AG10803 (cell line): ENCODE measurements at regions not wholly inside any gene's neighbourhood (a gene's known extent, or its start where the extent isn't known, plus 50 kb on each side); places are given as distances from the start of the nearest gene placed in this dataset.

Experiments
- DNase-seq: peaks from one replicate; pipeline ENCODE4 v3.0.0; 2010; ENCODE audit warnings: low read depth
- H3K4me3 ChIP-seq: 2 replicates; pipeline ENCODE4 v1.5.1; 2011; ENCODE audit warnings: mild to moderate bottlenecking, low read length, control low read depth
- CTCF ChIP-seq: conservative IDR thresholded peaks from 2 replicates; pipeline ENCODE4 v1.5.1; 2011; ENCODE audit warnings: mild to moderate bottlenecking, low read length, control low read depth, inconsistent platforms

GRCh38 chr12:65642061-65642661 lies 182.1 kb upstream of the HMGA2 start:
- no peak for TF ChIP-seq CTCF
- no peak for DNase-seq
- no peak overlapping the region for H3K4me3 ChIP-seq

DNA sequence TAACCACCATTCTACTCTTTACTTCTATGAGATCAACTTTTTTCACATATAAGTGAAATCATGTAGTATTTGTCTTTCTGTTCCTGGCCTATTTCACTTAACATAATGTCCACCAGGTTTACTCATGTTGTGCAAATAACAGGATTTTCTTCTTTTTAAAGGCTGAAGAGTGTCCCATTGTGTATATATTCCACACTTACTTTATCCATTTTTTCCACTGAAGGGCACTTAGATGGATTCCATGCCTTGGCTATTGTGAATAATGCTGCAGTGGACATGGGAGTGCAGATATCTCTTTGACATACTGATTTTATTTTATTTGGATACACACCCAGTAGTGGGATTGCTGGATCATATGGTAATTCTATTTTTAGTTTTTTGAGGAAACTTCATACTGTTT lies 181.1 kb upstream of the HMGA2 start:
- TF ChIP-seq CTCF, result no peak
- DNase-seq, result no peak
- no peak overlapping the region for H3K4me3 ChIP-seq

DNA sequence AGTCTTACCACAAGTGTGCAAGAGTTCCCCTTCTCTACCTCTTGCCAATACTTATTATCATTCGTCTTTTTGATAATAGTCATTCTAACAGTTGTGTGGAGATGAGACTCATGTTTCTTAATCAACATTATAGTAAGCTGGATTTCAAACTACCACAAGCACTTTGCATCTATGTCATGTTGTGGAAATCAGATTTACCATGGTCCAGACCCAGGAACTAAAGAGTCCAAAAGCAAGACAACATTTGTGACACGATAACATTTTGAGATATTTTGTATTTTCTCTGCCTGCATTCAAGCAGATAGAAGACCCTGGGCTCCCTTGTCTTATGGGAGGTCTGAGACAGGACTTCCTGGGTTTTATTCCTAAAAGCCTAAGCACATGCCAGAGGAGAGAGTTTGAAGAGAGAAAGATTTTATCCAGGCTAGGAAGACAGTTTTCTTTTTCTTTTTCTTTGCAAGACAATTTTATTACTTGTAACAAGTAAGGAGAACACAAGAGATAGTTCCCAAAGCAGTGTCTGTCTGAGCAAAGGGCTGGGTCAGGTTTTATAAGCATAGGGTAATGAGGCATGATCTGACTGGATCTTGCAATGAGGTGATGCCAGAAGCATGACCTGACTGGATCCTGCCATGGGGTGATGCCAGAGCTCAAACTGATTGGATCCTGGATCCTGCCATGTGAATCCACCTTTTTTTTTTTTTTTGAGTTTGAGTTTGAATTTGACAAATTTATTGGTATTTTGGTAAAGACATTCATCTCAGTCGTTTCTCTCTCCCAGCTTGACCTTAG lies 180.5 kb upstream of the HMGA2 start:
- TF ChIP-seq CTCF, result no peak
- no peak for DNase-seq
- no peak overlapping the region for H3K4me3 ChIP-seq

DNA sequence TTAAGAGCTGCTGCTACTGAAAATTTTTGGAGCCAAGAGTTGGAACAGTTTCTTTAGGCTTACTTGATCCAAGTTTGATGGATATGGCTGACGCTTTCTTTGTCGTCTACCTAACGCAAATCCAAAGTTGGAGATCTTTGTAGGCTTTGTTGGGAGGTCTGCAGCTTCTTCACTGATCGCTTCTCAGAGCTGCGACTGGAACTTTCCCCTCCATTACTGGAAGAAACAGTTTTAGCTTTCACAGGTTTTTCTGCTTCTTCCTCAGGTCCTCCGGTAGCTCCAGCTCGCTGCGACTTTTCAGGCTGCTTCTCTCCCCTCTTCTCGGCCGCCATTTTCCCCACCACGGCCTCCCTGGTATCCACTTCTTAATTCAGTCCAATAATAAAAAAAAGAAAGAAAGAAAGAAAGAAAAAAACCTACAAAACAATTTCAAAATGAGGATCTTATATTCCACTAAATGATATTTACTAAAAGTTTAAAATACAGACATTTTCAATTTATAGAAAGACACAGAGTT lies 178.1 kb upstream of the HMGA2 start:
- no peak for TF ChIP-seq CTCF
- H3K4me3 ChIP-seq, result no peak overlapping the region
- no peak for DNase-seq

- no peak overlapping the region for H3K4me3 ChIP-seq
- no peak for TF ChIP-seq CTCF
- no peak for DNase-seq
Measured at GRCh38 chr12:65647074-65647473, 177.2 kb upstream of the HMGA2 start.

DNA sequence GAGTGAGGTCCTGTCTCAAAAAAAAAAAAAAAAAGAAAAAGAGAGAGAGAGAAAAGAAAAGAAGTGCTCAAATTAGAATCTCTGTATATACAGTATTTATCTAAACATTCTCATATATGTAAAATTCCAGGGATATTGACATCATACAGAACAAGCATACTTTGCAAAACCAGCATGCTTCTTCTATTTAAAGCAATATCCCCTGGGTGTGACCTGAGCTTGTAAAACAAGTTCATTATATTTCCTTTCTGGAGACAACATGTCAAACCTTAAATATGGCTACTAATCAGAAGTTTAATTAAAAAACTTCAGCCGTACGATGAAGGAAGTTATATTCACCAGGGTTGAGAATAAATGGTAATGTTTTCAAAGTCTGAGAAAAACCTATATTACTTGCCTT lies 175.8 kb upstream of the HMGA2 start:
- no peak for DNase-seq
- no peak overlapping the region for H3K4me3 ChIP-seq
- no peak for TF ChIP-seq CTCF

GRCh38 chr12:65649126-65649525 lies 175.2 kb upstream of the HMGA2 start:
- TF ChIP-seq CTCF, result no peak
- H3K4me3 ChIP-seq, result no peak overlapping the region
- DNase-seq, result peak; percentile 98
